Muscle layer of duodenum (tissue), 2 donors: ENCODE measurements at regions not wholly inside any gene's neighbourhood (a gene's known extent, or its start where the extent isn't known, plus 50 kb on each side); places are given as distances from the start of the nearest gene placed in this dataset.

Experiments used
- H3K27ac ChIP-seq: one replicate; pipeline ENCODE4 v1.7.0; 2013; ENCODE audit warnings: mild to moderate bottlenecking, low read length
- H3K27me3 ChIP-seq: one replicate; pipeline ENCODE4 v1.7.0; 2013; ENCODE audit warnings: low read depth, mild to moderate bottlenecking, control low read depth, low read length
- H3K36me3 ChIP-seq, 2 donors: one replicate each; pipeline ENCODE4 v1.7.0; 2013; ENCODE audit warnings: low read length in 2 of 2, control low read depth in 1 of 2, mild to moderate bottlenecking in 1 of 2; ENCODE audit not compliant: insufficient read depth in 2 of 2, control insufficient read depth in 1 of 2
- H3K4me1 ChIP-seq, 2 donors: one replicate each; pipeline ENCODE4 v1.7.0; 2013; ENCODE audit warnings: low read length in 2 of 2, mild to moderate bottlenecking in 2 of 2, control low read depth in 1 of 2, moderate library complexity in 1 of 2; ENCODE audit not compliant: insufficient read depth in 2 of 2, control insufficient read depth in 1 of 2
- H3K4me3 ChIP-seq, 2 donors: one replicate each; pipeline ENCODE4 v1.7.0; 2013; ENCODE audit warnings: low read length in 2 of 2, low read depth in 1 of 2, mild to moderate bottlenecking in 1 of 2
- H3K9me3 ChIP-seq, 2 donors: one replicate each; pipeline ENCODE4 v1.7.0; 2013; ENCODE audit warnings: low read length in 2 of 2, control low read depth in 1 of 2, mild to moderate bottlenecking in 1 of 2; ENCODE audit not compliant: control insufficient read depth in 1 of 2
- donor health status: healthy.

- Histone ChIP-seq H3K4me1 (peaks cover 0 to 5% of the 10 kb centered on the region in 2 donors), H3K27me3 (no peaks in the 10 kb centered on the region), H3K36me3 (no peaks in the 10 kb centered on the region), H3K27ac (no peak overlapping the region), H3K4me3 (no peak overlapping the region), H3K9me3 (no peaks in the 10 kb centered on the region)
Measured at GRCh38 chr4:106869551-106869950, 166.6 kb downstream of the DKK2 start.

GRCh38 chr4:106868381-106869035, 167.6 kb downstream of the DKK2 start:
- H3K4me1 ChIP-seq = peaks cover 0 to 5% of the 10 kb centered on the region in 2 donors
- no peaks in the 10 kb centered on the region for H3K27me3 ChIP-seq
- H3K4me3 ChIP-seq = no peak overlapping the region
- no peak overlapping the region for H3K27ac ChIP-seq
- H3K36me3 ChIP-seq = no peaks in the 10 kb centered on the region
- H3K9me3 ChIP-seq = no peaks in the 10 kb centered on the region

GRCh38 chr4:106864231-106864630, 171.9 kb downstream of the DKK2 start:
- H3K4me3 ChIP-seq = no peak overlapping the region

GRCh38 chr4:106854569-106855351, 181.4 kb downstream of the DKK2 start:
- H3K27ac ChIP-seq = no peak overlapping the region
- H3K4me1 ChIP-seq = no peaks in the 10 kb centered on the region
- peaks cover 0 to 5% of the 10 kb centered on the region in 2 donors for H3K9me3 ChIP-seq
- H3K36me3 ChIP-seq = no peaks in the 10 kb centered on the region
- no peaks in the 10 kb centered on the region for H3K27me3 ChIP-seq
- no peak overlapping the region for H3K4me3 ChIP-seq

More at GRCh38 chr4:106864231-106864630, 171.9 kb downstream of the DKK2 start:
- H3K27ac ChIP-seq = no peak overlapping the region
- peaks cover 0 to 5% of the 10 kb centered on the region in 2 donors for H3K4me1 ChIP-seq
- H3K36me3 ChIP-seq = no peaks in the 10 kb centered on the region
- H3K27me3 ChIP-seq = no peaks in the 10 kb centered on the region
- H3K9me3 ChIP-seq = peaks cover 0 to 7% of the 10 kb centered on the region in 2 donors

GRCh38 chr4:106852426-106852825, 183.7 kb downstream of the DKK2 start:
- no peaks in the 10 kb centered on the region for H3K36me3 ChIP-seq
- H3K27ac ChIP-seq = no peak overlapping the region
- H3K4me1 ChIP-seq = no peaks in the 10 kb centered on the region
- H3K4me3 ChIP-seq = no peak overlapping the region
- no peaks in the 10 kb centered on the region for H3K9me3 ChIP-seq
- no peaks in the 10 kb centered on the region for H3K27me3 ChIP-seq

GRCh38 chr4:106851726-106852125, 184.4 kb downstream of the DKK2 start:
- Histone ChIP-seq H3K27me3 (no peaks in the 10 kb centered on the region), H3K9me3 (no peaks in the 10 kb centered on the region), H3K4me1 (no peaks in the 10 kb centered on the region), H3K4me3 (no peak overlapping the region), H3K27ac (no peak overlapping the region), H3K36me3 (no peaks in the 10 kb centered on the region)

GRCh38 chr4:106850691-106851090, 185.4 kb downstream of the DKK2 start:
- H3K27ac ChIP-seq = no peak overlapping the region
- H3K4me3 ChIP-seq = no peak overlapping the region
- no peaks in the 10 kb centered on the region for H3K9me3 ChIP-seq
- no peaks in the 10 kb centered on the region for H3K36me3 ChIP-seq
- no peaks in the 10 kb centered on the region for H3K4me1 ChIP-seq
- no peaks in the 10 kb centered on the region for H3K27me3 ChIP-seq

GRCh38 chr4:106835919-106836318, 200.2 kb downstream of the DKK2 start:
- no peak overlapping the region for H3K27ac ChIP-seq
- H3K9me3 ChIP-seq = peaks cover 0 to 2% of the 10 kb centered on the region in 2 donors
- no peaks in the 10 kb centered on the region for H3K36me3 ChIP-seq
- no peaks in the 10 kb centered on the region for H3K27me3 ChIP-seq
- H3K4me1 ChIP-seq = no peaks in the 10 kb centered on the region
- H3K4me3 ChIP-seq = no peak overlapping the region

GRCh38 chr4:106830879-106831278, 205.2 kb downstream of the DKK2 start:
- no peak overlapping the region for H3K4me3 ChIP-seq
- H3K4me1 ChIP-seq = no peaks in the 10 kb centered on the region
- H3K9me3 ChIP-seq = no peaks in the 10 kb centered on the region
- H3K27ac ChIP-seq = no peak overlapping the region
- no peaks in the 10 kb centered on the region for H3K27me3 ChIP-seq
- no peaks in the 10 kb centered on the region for H3K36me3 ChIP-seq

- no peak overlapping the region for H3K4me3 ChIP-seq
- no peaks in the 10 kb centered on the region for H3K27me3 ChIP-seq
- no peaks in the 10 kb centered on the region for H3K36me3 ChIP-seq
- H3K27ac ChIP-seq = no peak overlapping the region
- H3K9me3 ChIP-seq = no peaks in the 10 kb centered on the region
- H3K4me1 ChIP-seq = no peaks in the 10 kb centered on the region
Measured at GRCh38 chr4:106818764-106819163, 217.3 kb downstream of the DKK2 start.

GRCh38 chr4:106816496-106816895, 219.6 kb downstream of the DKK2 start:
- Histone ChIP-seq H3K4me3 (no peak overlapping the region), H3K9me3 (no peaks in the 10 kb centered on the region), H3K36me3 (no peaks in the 10 kb centered on the region), H3K4me1 (no peaks in the 10 kb centered on the region), H3K27me3 (no peaks in the 10 kb centered on the region), H3K27ac (no peak overlapping the region)
